ENCODE measurements at regions not wholly inside any gene's neighbourhood (a gene's known extent, or its start where the extent isn't known, plus 50 kb on each side); places are given as distances from the start of the nearest gene placed in this dataset.

- DNase-seq (ENCODE audit: insufficient read length, low spot score) (no peak), FAIRE-seq (no peak)
- TF ChIP-seq CTCF (IDR thresholded peaks at IDR 0.05; ENCODE audit: insufficient read depth, missing control alignments), result no peak
Observed at GRCh38 chr13:50527612-50528509, 315.6 kb downstream of the DLEU7 start.

- no peak for TF ChIP-seq CTCF (IDR thresholded peaks at IDR 0.05; ENCODE audit: insufficient read depth, missing control alignments)
- no peak for DNase-seq (ENCODE audit: insufficient read length, low spot score)
- no peak for FAIRE-seq
Observed at GRCh38 chr13:50529154-50529882, 314.2 kb downstream of the DLEU7 start.

GRCh38 chr13:50531917-50532899 is 311.3 kb downstream of the DLEU7 start:
- TF ChIP-seq CTCF (IDR thresholded peaks at IDR 0.05; ENCODE audit: insufficient read depth, missing control alignments), result peak; percentile 41
- FAIRE-seq (peak; percentile 38), DNase-seq (ENCODE audit: insufficient read length, low spot score) (no peak)

GRCh38 chr13:50535050-50535449 is 308.4 kb downstream of the DLEU7 start:
- no peak for TF ChIP-seq CTCF (IDR thresholded peaks at IDR 0.05; ENCODE audit: insufficient read depth, missing control alignments)
- FAIRE-seq (no peak), DNase-seq (ENCODE audit: insufficient read length, low spot score) (no peak)

GRCh38 chr13:50537029-50537428 is 306.5 kb downstream of the DLEU7 start:
- DNase-seq (ENCODE audit: insufficient read length, low spot score), result no peak
- no peak for FAIRE-seq
- TF ChIP-seq CTCF (IDR thresholded peaks at IDR 0.05; ENCODE audit: insufficient read depth, missing control alignments), result no peak

- FAIRE-seq (no peak), DNase-seq (ENCODE audit: insufficient read length, low spot score) (no peak)
- no peak for TF ChIP-seq CTCF (IDR thresholded peaks at IDR 0.05; ENCODE audit: insufficient read depth, missing control alignments)
Observed at GRCh38 chr13:50539791-50540530, 303.5 kb downstream of the DLEU7 start.

Data from D721Med (cell line).